HG03064 (cell line): ENCODE measurements at regions not wholly inside any gene's neighbourhood (a gene's known extent, or its start where the extent isn't known, plus 50 kb on each side); places are given as distances from the start of the nearest gene placed in this dataset.

ENCODE experiments used
- ATAC-seq: cut with Tn5 transposase; IDR thresholded peaks from one replicate; pipeline ENCODE4 v1.9.1; 2021; ENCODE audit warnings: low read depth; ENCODE audit not compliant: unreplicated experiment

DNA sequence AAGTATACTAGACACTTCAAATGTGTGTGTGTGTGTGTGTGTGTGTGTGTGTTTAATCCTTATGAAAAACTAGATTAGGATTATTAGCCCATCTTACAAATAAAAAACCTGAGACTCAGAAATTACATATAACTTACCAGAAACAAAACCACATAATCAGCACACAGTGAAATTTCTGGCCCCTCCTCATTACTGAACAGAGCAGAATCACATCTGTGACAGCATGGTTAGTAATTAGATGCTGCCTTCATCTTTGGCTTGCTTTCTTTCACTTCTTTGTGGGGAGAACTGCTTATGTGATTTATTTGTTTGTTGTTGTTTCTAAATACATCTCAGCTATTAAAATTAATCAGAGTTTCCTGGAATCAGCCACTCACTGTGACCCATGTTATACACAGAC lies 267.1 kb downstream of the TENT5A start:
- no peak for ATAC-seq

DNA sequence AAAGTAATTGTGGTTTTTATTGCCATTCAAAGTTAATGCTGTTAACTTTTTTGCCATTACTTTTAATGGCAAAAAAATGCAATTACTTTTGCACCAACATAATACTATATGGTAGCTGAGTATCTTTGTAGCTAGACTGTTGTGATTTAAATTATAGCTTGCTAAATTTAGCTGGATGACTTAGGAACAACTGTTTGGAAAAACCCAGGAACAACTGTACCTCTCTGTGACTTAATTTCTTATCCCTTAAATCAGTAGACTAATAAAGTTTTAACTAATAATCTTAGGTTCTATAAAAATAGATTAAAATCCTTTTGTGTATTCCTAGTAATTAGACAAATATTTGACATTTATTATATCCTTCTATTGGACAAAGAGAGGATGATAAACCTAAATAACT lies 268.2 kb downstream of the TENT5A start:
- no peak for ATAC-seq

DNA sequence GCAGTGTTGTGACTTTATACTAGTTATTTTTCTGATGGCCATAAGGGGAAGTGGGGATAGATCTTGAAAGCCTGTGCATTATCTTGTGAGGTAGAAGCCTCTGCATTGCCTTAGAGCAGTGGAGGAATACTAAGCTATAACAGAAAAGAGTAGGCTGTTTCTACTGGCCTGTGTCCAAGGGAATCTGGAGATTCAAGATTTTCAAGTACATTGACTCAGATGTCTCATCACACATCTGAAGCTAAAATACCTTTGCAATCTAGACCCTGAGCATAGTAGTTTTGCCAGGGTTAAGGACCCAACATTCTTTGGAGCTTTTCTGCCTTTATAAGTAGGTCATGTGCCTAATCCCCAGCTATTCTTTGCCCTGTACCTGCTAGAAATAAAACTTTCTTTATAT lies 272.3 kb downstream of the TENT5A start:
- ATAC-seq: no peak

DNA sequence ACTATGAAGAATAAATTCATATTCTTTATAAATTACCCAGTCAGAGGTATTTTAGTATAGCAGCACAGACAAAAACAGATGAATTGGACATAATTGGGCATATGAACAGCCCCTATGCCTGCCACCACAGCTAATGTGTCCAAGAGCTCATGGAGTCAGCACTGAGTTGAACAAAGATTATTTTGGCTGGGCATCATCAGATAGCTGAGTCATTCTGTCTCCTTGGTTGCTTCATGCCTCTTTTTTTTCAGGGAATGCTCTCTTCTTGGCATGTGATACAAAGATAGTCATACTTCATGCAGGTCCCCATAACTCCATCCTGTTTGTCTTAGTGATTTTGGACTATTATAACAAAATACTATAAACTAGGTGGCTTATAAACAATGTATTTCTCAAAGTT lies 275.6 kb downstream of the TENT5A start:
- no peak for ATAC-seq

DNA sequence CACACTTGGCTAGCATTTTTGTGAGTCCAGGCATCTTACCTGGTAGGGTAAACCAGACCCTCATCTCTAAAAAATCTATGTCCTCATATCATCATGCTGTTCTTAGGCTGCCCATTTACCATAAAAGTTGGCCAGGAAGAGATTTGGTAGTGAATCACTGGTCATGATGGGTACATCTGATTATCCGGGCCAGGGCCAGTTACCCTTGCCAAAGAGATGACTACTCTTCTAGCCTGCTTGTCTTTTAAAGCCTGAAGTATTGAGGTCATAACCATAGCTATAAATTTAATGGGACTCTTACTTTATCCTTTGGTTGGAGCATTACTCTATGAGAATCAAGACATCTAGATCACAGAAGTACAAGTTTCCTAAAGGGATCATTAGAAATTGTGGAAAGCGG lies 276.8 kb downstream of the TENT5A start:
- ATAC-seq: no peak

DNA sequence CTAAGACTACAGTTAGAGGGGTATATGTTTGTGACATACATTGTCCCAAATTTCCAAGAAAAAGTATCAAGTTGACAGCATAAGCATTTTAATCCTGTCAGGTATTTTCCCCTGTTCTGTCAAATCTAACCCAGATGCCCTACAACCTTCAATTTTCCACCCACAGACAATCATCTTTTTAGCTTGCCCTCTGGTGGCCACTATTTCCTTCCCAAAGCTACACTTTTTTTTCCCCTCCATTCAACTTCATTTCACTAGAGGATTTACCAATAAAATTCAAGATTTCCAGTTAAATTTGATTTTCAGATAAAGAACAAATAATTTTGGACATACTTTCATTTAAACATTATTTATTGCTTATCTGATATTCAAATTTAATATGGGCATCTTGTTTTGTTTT lies 286.6 kb downstream of the TENT5A start:
- no peak for ATAC-seq

DNA sequence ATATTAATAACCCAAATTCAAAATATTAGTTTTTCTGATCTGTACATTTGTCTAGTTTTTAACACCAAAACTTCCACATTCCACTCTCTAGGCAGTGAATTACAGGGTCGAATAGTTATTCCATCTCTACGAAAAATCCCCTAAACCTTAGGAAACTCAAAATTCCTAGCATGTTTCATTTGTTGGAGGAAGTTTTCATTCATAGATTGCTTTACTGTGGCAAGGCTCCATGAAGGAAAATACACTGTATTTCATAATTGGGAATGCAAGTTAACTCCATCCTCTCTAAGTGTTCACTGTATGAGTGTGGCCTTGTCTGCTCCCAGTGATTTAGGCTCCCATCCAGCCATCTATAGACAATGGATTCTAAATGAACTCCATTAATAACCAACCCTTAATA lies 296.1 kb downstream of the TENT5A start:
- no peak for ATAC-seq

DNA sequence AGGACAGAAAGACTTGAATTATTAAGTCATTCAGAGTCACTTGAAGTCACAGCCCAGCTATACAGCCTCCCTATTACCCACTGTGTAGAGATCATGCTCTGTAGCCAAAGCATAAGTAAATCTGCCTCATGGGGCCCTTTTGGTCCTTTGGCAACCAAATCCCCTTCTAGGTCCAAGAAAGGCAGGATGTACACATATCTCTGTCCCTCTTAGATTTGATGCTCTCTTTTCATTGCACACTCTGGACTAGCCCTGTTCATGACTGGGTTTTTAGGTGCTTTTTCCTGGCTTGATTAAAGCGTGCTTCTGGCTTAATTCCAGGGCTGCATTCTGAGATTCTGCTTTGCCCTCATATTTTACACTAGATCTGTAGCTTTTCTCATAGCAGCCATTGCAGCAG lies 296.8 kb downstream of the TENT5A start:
- no peak for ATAC-seq

DNA sequence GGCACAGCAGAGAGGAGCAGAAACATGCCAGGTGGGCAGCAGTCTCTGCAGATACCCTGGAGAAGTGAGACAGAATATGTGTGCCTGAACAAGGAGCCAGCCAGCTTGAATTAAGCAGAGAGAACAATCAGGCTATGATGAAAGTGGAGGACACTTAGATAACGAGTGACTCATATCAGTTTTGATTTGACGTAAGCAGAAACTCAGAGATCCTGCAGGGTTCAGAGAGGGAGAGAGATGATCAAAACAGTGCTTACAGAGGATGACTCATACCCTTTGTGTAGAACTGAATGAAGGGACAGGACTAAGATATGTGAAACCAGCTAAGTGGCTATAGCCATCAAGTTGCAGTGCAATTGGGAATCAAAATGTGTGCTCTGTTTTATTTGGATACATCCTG lies 300.7 kb downstream of the TENT5A start:
- ATAC-seq: peak; percentile 71

DNA sequence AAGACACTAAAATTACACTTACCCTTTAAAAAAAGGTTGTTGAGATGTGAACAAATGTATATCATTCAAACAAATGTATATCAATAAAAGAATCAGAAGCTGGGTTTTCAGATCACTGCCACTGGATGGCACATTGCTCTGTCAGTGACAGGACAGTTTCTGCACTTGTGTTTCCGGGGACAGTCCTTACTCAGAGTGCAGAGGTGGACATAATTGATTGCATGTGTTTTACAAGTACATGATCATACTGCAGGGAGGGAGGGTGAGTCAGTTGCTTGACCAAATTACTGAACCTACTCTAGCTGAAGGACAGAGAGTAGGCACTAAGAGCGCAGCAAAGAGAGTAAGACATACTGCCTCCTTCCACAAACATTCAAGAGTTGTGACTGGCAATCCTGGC lies 302.3 kb downstream of the TENT5A start:
- no peak for ATAC-seq

DNA sequence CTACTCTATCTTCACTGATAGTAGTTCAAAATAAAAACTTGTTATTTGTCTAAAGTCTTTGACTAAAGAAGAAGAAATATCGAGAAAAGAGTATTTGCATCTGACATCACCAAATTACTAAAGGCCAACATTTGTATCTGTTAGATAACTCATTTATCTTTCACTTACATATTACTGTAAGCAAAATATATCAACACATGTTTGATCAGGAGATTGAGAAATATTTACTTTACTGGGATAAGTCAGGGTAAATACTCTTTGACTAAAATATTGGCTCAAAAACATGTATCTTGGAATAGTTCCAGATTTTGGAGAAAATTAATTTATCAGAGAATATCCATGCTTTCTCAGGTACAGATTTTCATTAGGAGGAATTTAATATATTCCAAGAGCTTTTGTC lies 306.0 kb downstream of the TENT5A start:
- ATAC-seq: no peak

DNA sequence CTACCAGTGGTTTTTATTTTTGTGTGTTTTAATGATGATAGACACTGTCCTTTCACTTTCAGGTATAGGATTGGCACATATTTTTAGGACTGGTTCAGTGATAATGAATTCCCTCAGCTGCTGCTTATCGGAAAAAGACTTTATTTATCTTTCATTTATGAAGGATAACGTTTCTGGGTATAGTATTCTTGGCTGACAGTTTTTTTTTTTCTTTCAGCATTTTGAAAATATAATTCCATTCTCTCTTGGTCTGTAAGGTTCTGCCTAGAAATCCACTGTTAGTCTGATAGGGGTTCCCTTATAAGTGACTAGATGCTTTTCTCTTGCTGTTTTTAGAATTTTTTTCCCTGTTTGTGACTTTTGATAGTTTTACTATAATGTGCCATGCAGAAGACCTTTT lies 313.1 kb downstream of the TENT5A start:
- no peak for ATAC-seq

DNA sequence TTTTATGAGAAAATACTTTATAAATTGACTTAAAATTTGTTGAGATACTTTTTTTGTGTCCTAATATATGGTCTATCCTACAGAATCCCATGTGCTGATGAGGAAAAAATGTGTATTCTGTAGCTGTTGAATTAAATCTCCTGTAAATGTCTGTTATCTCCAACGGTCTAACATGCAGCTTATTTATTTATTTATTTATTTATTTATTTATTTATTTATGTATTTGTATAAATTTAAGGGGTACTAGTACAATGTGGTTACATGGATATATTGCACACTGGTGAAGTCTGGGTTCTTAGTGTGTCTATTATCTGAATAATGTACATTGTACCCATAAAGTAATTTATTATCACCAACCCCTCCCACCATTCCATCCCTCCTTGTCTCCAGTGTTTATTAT lies 315.5 kb downstream of the TENT5A start:
- ATAC-seq: no peak

DNA sequence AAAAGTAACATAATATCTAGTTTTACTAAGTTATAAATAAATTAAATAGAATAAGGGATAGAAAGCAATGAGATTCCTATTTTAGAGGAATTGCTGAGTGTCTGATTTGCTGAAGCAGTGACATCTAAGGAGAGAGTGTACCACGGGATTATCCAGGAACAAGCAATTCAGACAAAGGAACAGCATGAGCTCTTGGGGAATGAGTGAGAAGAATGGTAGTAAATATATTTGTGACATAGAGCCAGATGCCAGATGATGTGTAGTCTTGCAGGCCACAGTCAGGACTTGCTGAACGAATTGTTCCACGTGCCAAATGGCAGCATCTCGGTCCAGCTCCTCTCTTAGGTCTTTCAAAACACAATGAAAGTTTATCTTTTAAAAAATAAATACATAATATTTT lies 339.2 kb downstream of the TENT5A start:
- no peak for ATAC-seq

DNA sequence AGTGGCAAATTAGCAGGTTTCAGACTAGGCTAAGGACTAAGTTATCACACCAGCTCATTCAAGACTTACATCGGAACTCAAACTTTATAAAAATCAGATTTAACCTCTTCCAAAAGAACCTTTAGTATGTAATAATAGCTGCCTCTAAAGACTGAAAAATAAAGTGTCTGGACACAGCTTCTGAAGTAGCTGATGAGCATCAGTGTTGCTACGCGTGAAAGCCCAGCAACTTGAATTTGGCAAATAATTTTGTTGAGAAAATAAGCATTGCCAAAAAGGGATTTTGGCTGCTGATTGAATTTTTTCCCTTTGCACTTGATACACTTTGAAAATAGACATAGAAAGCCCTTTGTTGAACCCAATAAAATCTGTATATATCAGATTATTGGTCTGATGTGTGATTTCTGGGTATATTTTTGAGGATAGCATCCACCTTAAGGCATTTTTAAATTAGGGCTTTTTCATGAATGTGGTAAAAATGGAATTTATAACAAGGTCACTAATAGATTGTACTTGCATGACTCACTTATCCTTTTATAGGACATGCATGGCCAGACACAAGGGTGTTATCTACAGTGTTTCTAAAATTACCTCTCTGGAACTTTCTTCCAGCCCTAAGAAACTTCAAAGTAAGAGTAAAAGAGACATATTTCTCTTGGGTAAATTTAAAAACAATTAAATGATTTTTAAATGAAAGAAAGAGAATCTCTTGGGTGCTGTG lies 350.4 kb downstream of the TENT5A start:
- no peak for ATAC-seq

DNA sequence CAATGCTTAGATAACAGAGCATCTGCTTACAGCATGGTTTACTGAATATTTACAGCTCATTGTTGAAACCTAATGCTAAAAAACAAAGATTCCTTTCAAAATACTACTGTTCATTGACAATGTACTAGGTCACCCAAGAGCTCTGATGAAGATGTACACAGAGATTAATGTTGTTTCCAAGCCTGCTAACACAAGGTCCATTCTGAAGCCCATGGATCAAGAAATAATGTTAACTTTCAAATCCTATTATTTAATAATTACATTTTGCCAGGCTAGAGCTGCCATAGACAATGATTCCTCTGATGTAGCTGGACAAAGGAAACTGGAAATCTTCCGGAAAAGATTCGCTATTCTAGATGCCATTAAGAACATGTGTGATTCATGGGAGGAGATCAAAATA lies 355.6 kb downstream of the TENT5A start:
- no peak for ATAC-seq

DNA sequence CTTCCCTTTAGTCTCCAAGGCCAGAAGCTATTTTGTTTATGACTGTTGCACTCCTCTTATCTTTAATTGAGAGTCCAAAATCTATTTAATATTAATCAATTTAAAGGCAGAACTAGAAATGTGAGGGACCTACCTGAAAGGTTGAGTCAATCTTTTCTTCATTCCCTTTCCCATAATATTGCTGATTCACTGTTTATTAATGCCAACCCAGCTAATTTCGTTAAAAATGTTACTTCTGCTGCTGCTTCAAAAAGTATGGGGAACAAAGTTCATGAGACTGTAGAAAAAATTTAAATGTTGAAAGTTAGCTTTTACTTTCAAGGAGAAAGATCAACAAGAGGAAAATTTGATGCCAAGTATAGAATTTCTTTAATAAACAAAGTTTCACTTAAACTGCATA lies 365.3 kb downstream of the TENT5A start:
- ATAC-seq: no peak

DNA sequence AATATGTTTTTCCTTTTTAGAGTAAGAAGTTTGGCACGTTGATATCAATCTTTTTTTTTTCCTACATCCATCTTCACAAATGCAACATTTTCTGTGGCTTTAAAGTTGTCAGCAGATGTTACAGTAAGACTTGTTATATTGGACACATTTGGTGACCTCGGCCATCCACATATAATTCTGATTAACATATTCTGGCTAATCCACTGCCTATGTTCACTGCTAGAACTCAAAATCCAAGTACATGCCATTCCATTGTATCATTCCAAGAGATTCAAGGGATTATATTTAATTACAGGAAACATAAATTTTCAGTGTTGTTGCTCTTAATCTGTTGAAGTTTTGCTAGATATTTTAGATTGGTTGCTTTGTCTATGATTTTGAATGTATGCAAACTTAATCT lies 367.6 kb downstream of the TENT5A start:
- ATAC-seq: no peak

DNA sequence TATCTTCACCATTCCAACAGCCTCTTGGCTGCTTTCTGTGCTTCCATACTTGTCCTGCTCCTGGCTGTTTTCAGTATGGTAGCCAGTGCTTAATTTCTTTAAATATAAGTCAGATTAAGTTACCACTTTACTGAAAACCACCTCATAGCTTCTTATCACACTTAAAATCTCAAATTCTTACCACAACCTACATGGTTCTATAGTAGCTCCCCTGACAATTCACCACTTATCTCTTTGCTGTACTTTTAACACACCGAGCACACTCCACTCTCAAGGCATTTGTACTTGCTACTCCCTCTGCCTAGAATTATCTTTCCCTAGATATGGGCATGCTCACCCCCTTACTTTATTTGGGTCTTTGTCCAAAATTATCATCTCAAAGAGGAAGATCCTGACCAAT lies 369.0 kb downstream of the TENT5A start:
- no peak for ATAC-seq

DNA sequence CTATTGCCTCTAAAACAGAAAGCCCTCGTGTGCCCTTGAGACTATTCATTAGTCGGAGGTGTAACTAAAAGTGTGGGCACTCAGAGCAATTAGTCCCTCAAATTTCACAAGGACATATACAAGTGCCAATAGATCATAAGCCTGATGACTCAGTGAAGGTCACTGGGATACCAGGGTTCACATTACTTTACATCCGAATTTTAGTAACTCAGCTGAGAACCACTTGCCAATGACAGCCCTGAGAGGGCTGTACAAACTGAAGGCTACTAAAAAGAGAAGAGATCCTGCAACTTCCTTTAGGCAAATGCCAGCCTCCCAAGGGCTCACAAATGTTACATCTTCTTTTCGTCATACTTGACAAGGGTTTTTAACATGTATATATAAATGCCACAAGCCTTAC lies 369.6 kb downstream of the TENT5A start:
- no peak for ATAC-seq

DNA sequence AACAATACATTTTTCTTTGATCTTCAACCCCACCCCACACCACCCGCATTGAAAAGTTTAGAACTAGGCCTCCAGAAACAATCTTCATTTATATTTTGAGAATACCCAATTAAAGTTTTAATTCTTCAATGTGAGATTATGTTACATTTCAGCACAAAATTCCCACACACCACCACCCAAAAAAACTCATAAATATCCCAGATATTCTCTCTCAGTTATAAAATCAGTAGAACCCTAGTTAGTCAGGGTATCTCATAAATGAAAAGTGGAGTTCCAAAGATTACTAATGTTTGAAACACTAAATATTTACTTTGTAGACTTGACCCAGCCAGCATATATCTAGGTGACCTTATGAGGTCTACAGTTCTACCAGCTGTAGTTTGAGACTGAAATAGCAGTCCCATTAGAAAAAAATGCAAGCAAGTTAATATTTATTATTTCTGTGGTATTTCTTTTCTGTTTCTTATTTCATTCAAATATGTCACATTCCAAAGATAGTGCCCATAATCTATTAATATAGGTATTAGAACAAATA lies 371.0 kb downstream of the TENT5A start:
- ATAC-seq: no peak

DNA sequence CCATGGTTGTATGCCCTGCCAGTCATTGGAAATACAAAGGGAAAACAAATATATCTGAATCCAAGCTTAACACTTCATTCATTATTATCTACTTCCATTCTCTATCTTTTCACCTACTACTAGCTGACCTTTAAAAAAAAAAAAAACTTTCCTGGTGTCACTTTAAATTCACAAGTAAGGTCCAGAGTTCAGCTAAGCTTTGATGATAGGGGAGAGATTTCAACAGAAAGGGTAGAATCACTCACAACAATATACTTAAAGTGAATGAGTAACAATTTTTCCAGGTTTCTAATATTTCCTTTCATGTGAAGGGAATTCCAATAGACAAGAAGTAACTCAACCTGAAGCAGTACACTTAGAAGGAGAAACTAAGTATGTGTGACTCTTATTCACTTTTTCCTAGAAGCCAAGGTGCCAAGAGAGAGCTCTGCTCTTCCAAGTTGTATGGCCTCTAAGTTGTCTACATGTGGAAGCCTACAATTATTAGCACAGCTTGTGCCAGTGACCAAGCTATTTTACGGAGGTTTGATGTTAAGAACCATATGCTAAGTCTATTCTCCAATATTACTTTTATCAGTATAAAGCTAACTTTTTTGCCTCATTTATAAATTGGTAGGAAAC lies 371.7 kb downstream of the TENT5A start:
- ATAC-seq: no peak
